AG20443 (cell line): ENCODE measurements at regions not wholly inside any gene's neighbourhood (a gene's known extent, or its start where the extent isn't known, plus 50 kb on each side); places are given as distances from the start of the nearest gene placed in this dataset.
"Not testable (repeated sequence)": the region's sequence is repeated elsewhere in the genome, so short reads cannot be mapped to it uniquely, and the experiment has no call there.

Experiments
- DNase-seq: peaks from one replicate; pipeline ENCODE4 v3.0.0; 2012; ENCODE audit warnings: low spot score, mixed read lengths

- DNase-seq: no peak
Measured at GRCh38 chr12:60714141-60714900, 1118.5 kb downstream of the SLC16A7 start.

- DNase-seq: no peak
Measured at GRCh38 chr12:60724475-60724874, 1128.6 kb downstream of the SLC16A7 start.

- no peak for DNase-seq
Measured at GRCh38 chr12:60724984-60725383, 1129.2 kb downstream of the SLC16A7 start.

GRCh38 chr12:60752589-60752988 lies 1156.8 kb downstream of the SLC16A7 start:
- DNase-seq: no peak

GRCh38 chr12:60758224-60758623 lies 1162.4 kb downstream of the SLC16A7 start:
- DNase-seq: no peak

- no peak for DNase-seq
Measured at GRCh38 chr12:60760965-60761364, 1165.1 kb downstream of the SLC16A7 start.

- DNase-seq: not testable (repeated sequence)
Measured at GRCh38 chr12:60801166-60801565, 1205.3 kb downstream of the SLC16A7 start.

GRCh38 chr12:60803147-60803546 lies 1207.3 kb downstream of the SLC16A7 start:
- DNase-seq: no peak

- DNase-seq: no peak
Measured at GRCh38 chr12:60805364-60805763, 1209.5 kb downstream of the SLC16A7 start.

- no peak for DNase-seq
Measured at GRCh38 chr12:60819794-60820193, 1224.0 kb downstream of the SLC16A7 start.

- no peak for DNase-seq
Measured at GRCh38 chr12:60822580-60822979, 1226.8 kb downstream of the SLC16A7 start.

- no peak for DNase-seq
Measured at GRCh38 chr12:60830381-60830780, 1234.6 kb downstream of the SLC16A7 start.

- no peak for DNase-seq
Measured at GRCh38 chr12:60832290-60832689, 1236.5 kb downstream of the SLC16A7 start.

- no peak for DNase-seq
Measured at GRCh38 chr12:60834372-60834771, 1238.5 kb downstream of the SLC16A7 start.

GRCh38 chr12:60834806-60835205 lies 1239.0 kb downstream of the SLC16A7 start:
- no peak for DNase-seq

GRCh38 chr12:60836651-60837050 lies 1240.8 kb downstream of the SLC16A7 start:
- DNase-seq: no peak

GRCh38 chr12:60842181-60842580 lies 1246.4 kb downstream of the SLC16A7 start:
- no peak for DNase-seq

GRCh38 chr12:60844101-60844500 lies 1248.3 kb downstream of the SLC16A7 start:
- no peak for DNase-seq

- no peak for DNase-seq
Measured at GRCh38 chr12:60844875-60845274, 1249.0 kb downstream of the SLC16A7 start.

- DNase-seq: no peak
Measured at GRCh38 chr12:60845696-60846095, 1249.9 kb downstream of the SLC16A7 start.

GRCh38 chr12:60847281-60847680 lies 1251.5 kb downstream of the SLC16A7 start:
- no peak for DNase-seq

GRCh38 chr12:60849723-60850122 lies 1253.9 kb downstream of the SLC16A7 start:
- DNase-seq: no peak

GRCh38 chr12:60853407-60853806 lies 1257.6 kb downstream of the SLC16A7 start:
- no peak for DNase-seq

GRCh38 chr12:60863421-60863820 lies 1267.6 kb downstream of the SLC16A7 start:
- DNase-seq: no peak
